SK-N-SH (cell line): ENCODE measurements at regions not wholly inside any gene's neighbourhood (a gene's known extent, or its start where the extent isn't known, plus 50 kb on each side); places are given as distances from the start of the nearest gene placed in this dataset.

Source experiments
- CTCF ChIA-PET: fragments of 300-600, 350-600 bp; formaldehyde crosslinking; extraction: SDS; loops from one replicate; lab custom pipeline; 2021; lab: Yijun Ruan, JAX
- POLR2A ChIA-PET: fragments of 350-600 bp; sonication (Branson Sonifier 250); formaldehyde crosslinking; extraction: SDS; loops from one replicate; lab custom pipeline; 2020; ENCODE audit warnings: antibody characterized with exemption, inconsistent platforms; lab: Yijun Ruan, JAX
- DNase-seq: peaks from one replicate; pipeline ENCODE4 v3.0.0; 2012
- H2AFZ ChIP-seq: fragments of 200-600 bp; sonication (generic); 2 replicates; pipeline ENCODE4 v1.8.1; 2016; ENCODE audit warnings: antibody characterized with exemption, mild to moderate bottlenecking, low read depth
- H3F3A ChIP-seq: fragments of 200-600 bp; sonication (generic); replicated peaks from 2 replicates; pipeline ENCODE3; 2016; ENCODE audit warnings: antibody characterized with exemption, mild to moderate bottlenecking; ENCODE audit not compliant: insufficient read depth
- H3K27ac ChIP-seq, 2 experiments: fragments of 200-500 bp in 1 of 2; fragments of 200-600 bp in 1 of 2; sonication (Bioruptor generic) in 1 of 2; sonication (generic), shearing (Covaris generic) in 1 of 2; 2 replicates each; pipeline versions ENCODE4 v1.5.1 to v1.6.1; 2014 to 2016; ENCODE audit warnings: low read depth in 2 of 2, inconsistent platforms in 1 of 2, low read length in 1 of 2, mild to moderate bottlenecking in 1 of 2, mixed read lengths in 1 of 2
- H3K27me3 ChIP-seq: fragments of 200-600 bp; sonication (generic), shearing (Covaris generic); 2 replicates; pipeline ENCODE4 v1.6.1; 2016; ENCODE audit warnings: mixed run types; ENCODE audit not compliant: insufficient read depth
- H3K36me3 ChIP-seq, 2 experiments: fragments of 200-500 bp in 1 of 2; fragments of 200-600 bp in 1 of 2; sonication (Bioruptor generic) in 1 of 2; sonication (generic) in 1 of 2; replicated peaks in 1 of 2; 2 replicates each; pipeline versions ENCODE3 to v1.5.1; 2014 to 2016; ENCODE audit warnings: low read length in 1 of 2, mild to moderate bottlenecking in 1 of 2; ENCODE audit not compliant: insufficient read depth in 2 of 2, control insufficient read depth in 1 of 2
- H3K4me1 ChIP-seq, 2 experiments: fragments of 200-500 bp in 1 of 2; fragments of 200-600 bp in 1 of 2; sonication (Bioruptor generic) in 1 of 2; sonication (generic), shearing (Covaris generic) in 1 of 2; 2 replicates each; pipeline versions ENCODE4 v1.5.1 to v1.6.1; 2014 to 2016; ENCODE audit warnings: low read depth in 1 of 2, low read length in 1 of 2, mixed run types in 1 of 2; ENCODE audit not compliant: insufficient read depth in 2 of 2, control insufficient read depth in 1 of 2
- H3K4me2 ChIP-seq: fragments of 200-600 bp; sonication (generic), shearing (Covaris generic); 2 replicates; pipeline ENCODE4 v1.6.1; 2017; ENCODE audit warnings: mixed run types
- H3K4me3 ChIP-seq, 2 experiments: fragments of 200-500 bp in 1 of 2; fragments of 200-600 bp in 1 of 2; sonication (Bioruptor generic) in 1 of 2; sonication (generic), shearing (Covaris generic) in 1 of 2; 2 replicates each; pipeline versions ENCODE4 v1.5.1 to v1.8.1; 2014 to 2016; ENCODE audit warnings: low read depth in 2 of 2, inconsistent platforms in 1 of 2, low read length in 1 of 2, mild to moderate bottlenecking in 1 of 2, mixed read lengths in 1 of 2, moderate library complexity in 1 of 2
- H3K79me2 ChIP-seq: fragments of 200-600 bp; sonication (generic); 2 replicates; pipeline ENCODE4 v1.8.1; 2017; ENCODE audit warnings: mild to moderate bottlenecking; ENCODE audit not compliant: insufficient read depth
- H3K9ac ChIP-seq: fragments of 200-600 bp; sonication (generic); 2 replicates; pipeline ENCODE4 v1.6.1; 2017; ENCODE audit warnings: mixed run types
- H3K9me2 ChIP-seq: fragments of 200-600 bp; sonication (generic); 2 replicates; pipeline ENCODE4 v1.6.1; 2017; ENCODE audit warnings: mixed run types
- H3K9me3 ChIP-seq: fragments of 200-600 bp; sonication (generic); 2 replicates; pipeline ENCODE4 v1.6.1; 2017; ENCODE audit warnings: mixed run types, mild to moderate bottlenecking, moderate library complexity
- H4K20me1 ChIP-seq: fragments of 200-600 bp; sonication (generic); 2 replicates; pipeline ENCODE4 v1.6.1; 2017; ENCODE audit warnings: mild to moderate bottlenecking, mixed run types; ENCODE audit not compliant: insufficient read depth
- CHD2 ChIP-seq: fragments of 150-350 bp; IDR thresholded peaks from 2 replicates; pipeline ENCODE4 v1.6.1; 2018; ENCODE audit warnings: low read length; ENCODE audit not compliant: partially characterized antibody
- FOSL2 ChIP-seq: IDR thresholded peaks from 2 replicates; pipeline ENCODE4 v1.4.0; 2012; ENCODE audit warnings: low read depth, mild to moderate bottlenecking, moderate library complexity, borderline replicate concordance
- FOXJ3 ChIP-seq: sonication (generic); formaldehyde crosslinking; IDR thresholded peaks from 2 replicates; pipeline ENCODE4 v1.5.1; 2020; ENCODE audit warnings: mild to moderate bottlenecking, missing genetic modification reagents
- FOXM1 ChIP-seq: IDR thresholded peaks from 2 replicates; pipeline ENCODE4 v1.4.0; 2012; ENCODE audit warnings: low read depth, mild to moderate bottlenecking
- GABPA ChIP-seq: IDR thresholded peaks from 2 replicates; pipeline ENCODE4 v1.4.0; 2012; ENCODE audit warnings: low read depth, mild to moderate bottlenecking
- GATA2 ChIP-seq: sonication (generic); formaldehyde crosslinking; IDR thresholded peaks from 2 replicates; pipeline ENCODE4 v1.5.0; 2020; ENCODE audit warnings: mild to moderate bottlenecking, missing genetic modification reagents
- IRF3 ChIP-seq: fragments of 150-350 bp; IDR thresholded peaks from 2 replicates; pipeline ENCODE4 v1.6.1; 2016; ENCODE audit warnings: mild to moderate bottlenecking, low read depth, low read length
- MEF2A ChIP-seq: IDR thresholded peaks from 2 replicates; pipeline ENCODE4 v1.4.0; 2012; ENCODE audit warnings: low read depth, borderline replicate concordance
- MXI1 ChIP-seq: IDR thresholded peaks from 2 replicates; pipeline ENCODE4 v1.6.1; 2012; ENCODE audit warnings: mild to moderate bottlenecking, low read depth, low read length, improper control_type of control experiment
- NFIC ChIP-seq: IDR thresholded peaks from 2 replicates; pipeline ENCODE4 v1.4.0; 2012; ENCODE audit warnings: borderline replicate concordance
- POLR2AphosphoS5 ChIP-seq: IDR thresholded peaks from 2 replicates; pipeline ENCODE4 v1.6.1; 2012; ENCODE audit warnings: low read depth, low read length
- RAD21 ChIP-seq: IDR thresholded peaks from 2 replicates; pipeline ENCODE4 v1.6.1; 2012; ENCODE audit warnings: mild to moderate bottlenecking, low read length
- REST ChIP-seq: IDR thresholded peaks from 2 replicates; pipeline ENCODE4 v1.6.1; 2012; ENCODE audit warnings: mild to moderate bottlenecking, low read depth, low read length, moderate library complexity
- RFX5 ChIP-seq: IDR thresholded peaks from 2 replicates; pipeline ENCODE4 v1.6.1; 2012; ENCODE audit warnings: mild to moderate bottlenecking, improper control_type of control experiment, low read length
- YY1 ChIP-seq: IDR thresholded peaks from 2 replicates; pipeline ENCODE4 v1.4.0; 2012; ENCODE audit warnings: low read depth, mild to moderate bottlenecking
- WGBS: methylation state at CpG from one replicate; pipeline ENCODE4 v1.1.6; 2017; ENCODE audit warnings: low lambda C conversion rate; 5-methylcytosine and 5-hydroxymethylcytosine counted together
- TF ChIP-seq, protein P1 (sequence below): IDR thresholded peaks from 2 replicates; pipeline ENCODE4 v1.4.0; 2012; ENCODE audit warnings: low read depth, borderline replicate concordance
- TF ChIP-seq, protein P2 (sequence below): fragments of 150-350 bp; IDR thresholded peaks from 2 replicates; pipeline ENCODE4 v1.6.1; 2017; ENCODE audit warnings: antibody characterized with exemption, low read length, low read depth, borderline replicate concordance
- TF ChIP-seq, protein P3 (sequence below): IDR thresholded peaks from 2 replicates; pipeline ENCODE4 v1.4.0; 2012; ENCODE audit warnings: low read depth, borderline replicate concordance

DNA sequence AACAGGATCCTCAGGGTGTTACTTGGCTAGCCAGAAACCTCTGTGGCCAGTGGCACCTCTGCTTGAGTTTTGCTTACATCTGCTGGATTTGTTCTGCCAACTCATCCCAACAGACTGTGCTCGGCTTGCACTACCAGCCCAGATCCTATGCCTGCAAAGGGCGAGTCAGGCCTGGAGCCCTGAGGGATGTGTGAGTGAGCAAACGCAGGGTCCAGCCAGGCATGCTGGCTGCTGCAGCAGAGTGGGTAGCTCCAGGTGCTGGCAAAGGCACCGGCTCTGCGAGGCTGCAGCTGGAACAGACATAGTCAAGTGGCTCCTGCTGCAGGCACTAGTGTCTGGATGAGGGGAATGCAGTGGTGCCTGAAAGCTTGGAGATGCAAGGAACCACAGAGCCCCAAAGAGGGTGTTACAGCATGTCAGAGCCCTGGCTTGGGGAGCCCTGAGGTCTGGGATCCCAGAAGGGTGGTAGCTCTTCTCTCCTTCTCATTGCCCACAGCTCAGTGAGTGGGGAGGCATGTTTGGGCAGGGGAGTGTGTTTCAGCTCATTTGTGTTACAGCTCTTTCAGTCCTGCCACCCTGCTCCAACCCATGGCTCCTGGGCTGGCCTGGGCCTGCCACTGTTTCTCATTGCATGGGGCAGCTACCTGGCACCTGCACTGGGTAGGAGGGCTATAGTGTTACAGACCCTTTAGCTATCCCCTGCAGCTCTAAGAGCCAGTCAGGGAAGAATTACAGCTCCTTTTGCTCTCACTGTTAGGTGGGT is 332.6 kb downstream of the TAF11L14 start:
- Histone ChIP-seq H4K20me1 (no peaks in the 10 kb centered on the region), H3F3A (no peaks in the 10 kb centered on the region), H3K79me2 (no peaks in the 10 kb centered on the region), H3K36me3 (no peaks in the 10 kb centered on the region), H3K4me3 (no peak overlapping the region), H3K9me2 (no peaks in the 10 kb centered on the region), H3K27ac (no peak overlapping the region), H2AFZ (no peak overlapping the region), H3K27me3 (no peaks in the 10 kb centered on the region), H3K9ac (no peak overlapping the region), H3K4me1 (no peaks in the 10 kb centered on the region), H3K9me3 (no peaks in the 10 kb centered on the region), H3K4me2 (no peak overlapping the region)
- TF ChIP-seq POLR2AphosphoS5 (no peak), YY1 (no peak), REST (no peak), FOSL2 (no peak), GABPA (no peak), IRF3 (no peak), CHD2 (no peak), FOXM1 (no peak), MXI1 (no peak), FOXJ3 (CRISPR knock-in tag) (no peak), NFIC (no peak), MEF2A (no peak), RAD21 (no peak), GATA2 (CRISPR knock-in tag) (no peak), RFX5 (no peak)
- TF ChIP-seq, protein P1, sequence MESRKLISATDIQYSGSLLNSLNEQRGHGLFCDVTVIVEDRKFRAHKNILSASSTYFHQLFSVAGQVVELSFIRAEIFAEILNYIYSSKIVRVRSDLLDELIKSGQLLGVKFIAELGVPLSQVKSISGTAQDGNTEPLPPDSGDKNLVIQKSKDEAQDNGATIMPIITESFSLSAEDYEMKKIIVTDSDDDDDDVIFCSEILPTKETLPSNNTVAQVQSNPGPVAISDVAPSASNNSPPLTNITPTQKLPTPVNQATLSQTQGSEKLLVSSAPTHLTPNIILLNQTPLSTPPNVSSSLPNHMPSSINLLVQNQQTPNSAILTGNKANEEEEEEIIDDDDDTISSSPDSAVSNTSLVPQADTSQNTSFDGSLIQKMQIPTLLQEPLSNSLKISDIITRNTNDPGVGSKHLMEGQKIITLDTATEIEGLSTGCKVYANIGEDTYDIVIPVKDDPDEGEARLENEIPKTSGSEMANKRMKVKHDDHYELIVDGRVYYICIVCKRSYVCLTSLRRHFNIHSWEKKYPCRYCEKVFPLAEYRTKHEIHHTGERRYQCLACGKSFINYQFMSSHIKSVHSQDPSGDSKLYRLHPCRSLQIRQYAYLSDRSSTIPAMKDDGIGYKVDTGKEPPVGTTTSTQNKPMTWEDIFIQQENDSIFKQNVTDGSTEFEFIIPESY = no peak
- TF ChIP-seq, protein P2, sequence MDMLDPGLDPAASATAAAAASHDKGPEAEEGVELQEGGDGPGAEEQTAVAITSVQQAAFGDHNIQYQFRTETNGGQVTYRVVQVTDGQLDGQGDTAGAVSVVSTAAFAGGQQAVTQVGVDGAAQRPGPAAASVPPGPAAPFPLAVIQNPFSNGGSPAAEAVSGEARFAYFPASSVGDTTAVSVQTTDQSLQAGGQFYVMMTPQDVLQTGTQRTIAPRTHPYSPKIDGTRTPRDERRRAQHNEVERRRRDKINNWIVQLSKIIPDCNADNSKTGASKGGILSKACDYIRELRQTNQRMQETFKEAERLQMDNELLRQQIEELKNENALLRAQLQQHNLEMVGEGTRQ = no peak
- TF ChIP-seq, protein P3, sequence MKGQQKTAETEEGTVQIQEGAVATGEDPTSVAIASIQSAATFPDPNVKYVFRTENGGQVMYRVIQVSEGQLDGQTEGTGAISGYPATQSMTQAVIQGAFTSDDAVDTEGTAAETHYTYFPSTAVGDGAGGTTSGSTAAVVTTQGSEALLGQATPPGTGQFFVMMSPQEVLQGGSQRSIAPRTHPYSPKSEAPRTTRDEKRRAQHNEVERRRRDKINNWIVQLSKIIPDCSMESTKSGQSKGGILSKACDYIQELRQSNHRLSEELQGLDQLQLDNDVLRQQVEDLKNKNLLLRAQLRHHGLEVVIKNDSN = no peak
- WGBS = 6% methylated on average over 3 of the region's 5 CpGs
- DNase-seq = no peak
- POLR2A ChIA-PET = no interaction called here
- CTCF ChIA-PET = no interaction called here
